Femur (tissue), 1 donor: ENCODE measurements at regions not wholly inside any gene's neighbourhood (a gene's known extent, or its start where the extent isn't known, plus 50 kb on each side); places are given as distances from the start of the nearest gene placed in this dataset.
"Not testable (repeated sequence)": the region's sequence is repeated elsewhere in the genome, so short reads cannot be mapped to it uniquely, and the experiment has no call there.

Source experiments
- DNase-seq: peaks from one replicate; pipeline ENCODE4 v3.0.0-alpha.2; 2017

- DNase-seq, result no peak
Observed at GRCh38 chr16:51523400-51523799, 372.3 kb upstream of the SALL1 start.

- DNase-seq, result no peak
Observed at GRCh38 chr16:51522902-51523301, 371.8 kb upstream of the SALL1 start.

GRCh38 chr16:51516960-51517359 lies 365.9 kb upstream of the SALL1 start:
- DNase-seq, result not testable (repeated sequence)

GRCh38 chr16:51510416-51510815 lies 359.3 kb upstream of the SALL1 start:
- no peak for DNase-seq

GRCh38 chr16:51509336-51509735 lies 358.3 kb upstream of the SALL1 start:
- no peak for DNase-seq

- peak; percentile 26 for DNase-seq
Observed at GRCh38 chr16:51508490-51509212, 357.6 kb upstream of the SALL1 start.

GRCh38 chr16:51507286-51507685 lies 356.2 kb upstream of the SALL1 start:
- no peak for DNase-seq

GRCh38 chr16:51500306-51500705 lies 349.2 kb upstream of the SALL1 start:
- no peak for DNase-seq

GRCh38 chr16:51497541-51498211 lies 346.6 kb upstream of the SALL1 start:
- no peak for DNase-seq

GRCh38 chr16:51490866-51491265 lies 339.8 kb upstream of the SALL1 start:
- DNase-seq, result no peak

GRCh38 chr16:51487880-51488279 lies 336.8 kb upstream of the SALL1 start:
- no peak for DNase-seq

- no peak for DNase-seq
Observed at GRCh38 chr16:51474414-51475091, 323.5 kb upstream of the SALL1 start.

- DNase-seq, result no peak
Observed at GRCh38 chr16:51473091-51473490, 322.0 kb upstream of the SALL1 start.

GRCh38 chr16:51470492-51470891 lies 319.4 kb upstream of the SALL1 start:
- DNase-seq, result no peak

GRCh38 chr16:51464996-51465395 lies 313.9 kb upstream of the SALL1 start:
- no peak for DNase-seq

GRCh38 chr16:51461255-51461654 lies 310.2 kb upstream of the SALL1 start:
- DNase-seq, result no peak

- no peak for DNase-seq
Observed at GRCh38 chr16:51458356-51459140, 307.5 kb upstream of the SALL1 start.

GRCh38 chr16:51457775-51458174 lies 306.7 kb upstream of the SALL1 start:
- DNase-seq, result no peak

- DNase-seq, result no peak
Observed at GRCh38 chr16:51455398-51455797, 304.3 kb upstream of the SALL1 start.

GRCh38 chr16:51453251-51453650 lies 302.2 kb upstream of the SALL1 start:
- DNase-seq, result no peak

GRCh38 chr16:51450909-51451308 lies 299.8 kb upstream of the SALL1 start:
- DNase-seq, result no peak

GRCh38 chr16:51450376-51450775 lies 299.3 kb upstream of the SALL1 start:
- DNase-seq, result no peak

GRCh38 chr16:51449441-51449840 lies 298.4 kb upstream of the SALL1 start:
- DNase-seq, result no peak
